Endothelial cell (in vitro differentiated cells): ENCODE measurements at regions not wholly inside any gene's neighbourhood (a gene's known extent, or its start where the extent isn't known, plus 50 kb on each side); places are given as distances from the start of the nearest gene placed in this dataset.

Experiments
- DNase-seq: peaks from one replicate; pipeline ENCODE4 v3.0.0; 2021; ENCODE audit warnings: low spot score
- H3K27ac Mint-ChIP-seq: one replicate; pipeline ENCODE4 v1.8.0; 2021; ENCODE audit warnings: mixed read lengths, inconsistent platforms; ENCODE audit not compliant: unreplicated experiment
- H3K27me3 Mint-ChIP-seq: one replicate; pipeline ENCODE4 v1.8.0; 2021; ENCODE audit warnings: mild to moderate bottlenecking, moderate library complexity, mixed read lengths, inconsistent platforms; ENCODE audit not compliant: unreplicated experiment
- H3K36me3 Mint-ChIP-seq: one replicate; pipeline ENCODE4 v1.8.0; 2021; ENCODE audit warnings: mild to moderate bottlenecking, low read depth, mixed read lengths, inconsistent platforms; ENCODE audit not compliant: unreplicated experiment
- H3K4me1 Mint-ChIP-seq: one replicate; pipeline ENCODE4 v1.8.0; 2021; ENCODE audit warnings: mild to moderate bottlenecking, mixed read lengths, inconsistent platforms; ENCODE audit not compliant: unreplicated experiment
- H3K4me3 Mint-ChIP-seq: one replicate; pipeline ENCODE4 v1.8.0; 2021; ENCODE audit warnings: mild to moderate bottlenecking, mixed read lengths, inconsistent platforms; ENCODE audit not compliant: unreplicated experiment
- H3K9me3 Mint-ChIP-seq: one replicate; pipeline ENCODE4 v1.8.0; 2021; ENCODE audit warnings: mixed read lengths, inconsistent platforms; ENCODE audit not compliant: unreplicated experiment
- CTCF ChIP-seq: fragments of 200-600 bp; sonication (generic); IDR thresholded peaks from one replicate; pipeline ENCODE4 v1.5.0; 2021; ENCODE audit warnings: antibody characterized with exemption; ENCODE audit not compliant: unreplicated experiment

- H3K36me3 Mint-ChIP-seq: no peaks in the 10 kb centered on the region
- H3K27ac Mint-ChIP-seq: no peak overlapping the region
- DNase-seq: no peak
- H3K27me3 Mint-ChIP-seq: peaks cover 1% of the 10 kb centered on the region
- no peaks in the 10 kb centered on the region for H3K4me1 Mint-ChIP-seq
- H3K9me3 Mint-ChIP-seq: no peaks in the 10 kb centered on the region
- no peak overlapping the region for H3K4me3 Mint-ChIP-seq
- no peak for TF ChIP-seq CTCF
Measured at GRCh38 chr14:100981809-100982208, 78.3 kb upstream of the RTL1 start.

GRCh38 chr14:100982353-100982752, 78.8 kb upstream of the RTL1 start:
- no peak for DNase-seq
- Mint-ChIP-seq H3K4me1 (no peaks in the 10 kb centered on the region), H3K4me3 (no peak overlapping the region), H3K27me3 (peaks cover 1% of the 10 kb centered on the region), H3K36me3 (no peaks in the 10 kb centered on the region), H3K9me3 (no peaks in the 10 kb centered on the region), H3K27ac (no peak overlapping the region)
- no peak for TF ChIP-seq CTCF

GRCh38 chr14:100982762-100983161, 79.2 kb upstream of the RTL1 start:
- Mint-ChIP-seq H3K4me3 (no peak overlapping the region), H3K36me3 (no peaks in the 10 kb centered on the region), H3K9me3 (no peaks in the 10 kb centered on the region), H3K4me1 (no peaks in the 10 kb centered on the region), H3K27me3 (peaks cover 1% of the 10 kb centered on the region), H3K27ac (no peak overlapping the region)
- no peak for DNase-seq
- no peak for TF ChIP-seq CTCF

GRCh38 chr14:100983710-100984109, 80.2 kb upstream of the RTL1 start:
- Mint-ChIP-seq H3K4me1 (no peaks in the 10 kb centered on the region), H3K27me3 (peaks cover 1% of the 10 kb centered on the region), H3K9me3 (no peaks in the 10 kb centered on the region), H3K36me3 (no peaks in the 10 kb centered on the region), H3K27ac (no peak overlapping the region), H3K4me3 (no peak overlapping the region)
- DNase-seq: no peak
- no peak for TF ChIP-seq CTCF

- no peaks in the 10 kb centered on the region for H3K9me3 Mint-ChIP-seq
- H3K4me3 Mint-ChIP-seq: no peak overlapping the region
- TF ChIP-seq CTCF: no peak
- no peaks in the 10 kb centered on the region for H3K36me3 Mint-ChIP-seq
- H3K27ac Mint-ChIP-seq: no peak overlapping the region
- no peaks in the 10 kb centered on the region for H3K4me1 Mint-ChIP-seq
- peaks cover 1% of the 10 kb centered on the region for H3K27me3 Mint-ChIP-seq
- DNase-seq: no peak
Measured at GRCh38 chr14:100988011-100988410, 84.5 kb upstream of the RTL1 start.
